B cell (primary cell): ENCODE measurements at regions not wholly inside any gene's neighbourhood (a gene's known extent, or its start where the extent isn't known, plus 50 kb on each side); places are given as distances from the start of the nearest gene placed in this dataset.

ENCODE experiments used
- ATAC-seq: fragments of 200-7000 bp; cut with Tn5 transposase; one replicate; pipeline ENCODE4 v1.10.0; 2021; ENCODE audit warnings: low read depth, mild to moderate bottlenecking, moderate number of reproducible peaks, moderate library complexity
- CTCF ChIA-PET: fragments of 350-600 bp; sonication (Branson Sonifier 250); formaldehyde crosslinking; loops from one replicate; lab custom pipeline; 2021; ENCODE audit warnings: antibody characterized with exemption, inconsistent platforms; lab: Charles Lee
- POLR2A ChIA-PET: fragments of 350-600 bp; sonication (Branson Sonifier 250); formaldehyde crosslinking; loops from one replicate; lab custom pipeline; 2021; ENCODE audit warnings: antibody characterized with exemption; lab: Charles Lee
- DNase-seq: peaks from one replicate; pipeline ENCODE4 v3.0.0; 2013
- H2AFZ ChIP-seq: 2 replicates; pipeline ENCODE4 v1.6.1; 2012; ENCODE audit warnings: mild to moderate bottlenecking, low read depth, low read length; ENCODE audit not compliant: insufficient read depth, poor library complexity, severe bottlenecking
- H3K27ac ChIP-seq, 2 donors: 1 replicate in 1 of 2; 2 replicates in 1 of 2; pipeline ENCODE4 v1.5.1; 2012 to 2013; ENCODE audit warnings: low read length in 2 of 2, mild to moderate bottlenecking in 2 of 2, moderate library complexity in 1 of 2
- H3K27me3 ChIP-seq, 4 experiments: fragments of 200-600 bp in 1 of 4; sonication (generic) in 1 of 4; replicated peaks in 1 of 4; 1 replicate in 2 of 4; 2 replicates in 2 of 4; pipeline versions ENCODE4 v1.6.1 to v1.7.0; 2013 to 2016; ENCODE audit warnings: low read length in 3 of 4, mild to moderate bottlenecking in 2 of 4, mixed read lengths in 1 of 4, moderate library complexity in 1 of 4; ENCODE audit not compliant: insufficient read depth in 4 of 4, control insufficient read depth in 3 of 4; ENCODE audit errors: control extremely low read depth in 1 of 4
- H3K36me3 ChIP-seq, 2 experiments: replicated peaks in 1 of 2; 1 replicate in 1 of 2; 2 replicates in 1 of 2; pipeline versions ENCODE4 v1.6.1 to v1.7.1; 2013; ENCODE audit warnings: low read length in 1 of 2; ENCODE audit not compliant: insufficient read depth in 2 of 2, control insufficient read depth in 1 of 2; ENCODE audit errors: control extremely low read depth in 1 of 2, extremely low read depth in 1 of 2
- H3K4me1 ChIP-seq, 2 donors: fragments of 200-600 bp in 1 of 2; sonication (generic) in 1 of 2; 1 replicate in 1 of 2; 2 replicates in 1 of 2; pipeline versions ENCODE4 v1.5.1 to v1.6.1; 2013 to 2017; ENCODE audit warnings: low read length in 2 of 2; ENCODE audit not compliant: control insufficient read depth in 2 of 2, insufficient read depth in 2 of 2
- H3K4me2 ChIP-seq: replicated peaks from 2 replicates; pipeline ENCODE3; 2012; ENCODE audit warnings: mild to moderate bottlenecking, low read depth, low read length; ENCODE audit not compliant: poor library complexity, severe bottlenecking
- H3K4me3 ChIP-seq, 5 experiments: fragments of 200-600 bp in 1 of 5; sonication (generic) in 1 of 5; 1 replicate in 3 of 5; 2 replicates in 2 of 5; pipeline versions ENCODE4 v1.5.1 to v1.7.0; 2011 to 2016; ENCODE audit warnings: low read length in 4 of 5, mild to moderate bottlenecking in 4 of 5, low read depth in 2 of 5, control low read depth in 1 of 5, moderate library complexity in 1 of 5; ENCODE audit not compliant: insufficient read depth in 1 of 5; ENCODE audit errors: control extremely low read depth in 1 of 5, extremely low read depth in 1 of 5
- H3K79me2 ChIP-seq: fragments of 200-600 bp; sonication (generic); one replicate; pipeline ENCODE4 v1.6.0; 2016; ENCODE audit warnings: low read length; ENCODE audit not compliant: control insufficient read depth, insufficient read depth
- H3K9ac ChIP-seq: fragments of 200-600 bp; sonication (generic); 2 replicates; pipeline ENCODE4 v1.6.1; 2017; ENCODE audit warnings: mild to moderate bottlenecking, low read length, moderate library complexity
- H3K9me3 ChIP-seq, 3 donors: one replicate each; pipeline versions ENCODE4 v1.6.1 to v1.7.1; 2013; ENCODE audit warnings: low read length in 2 of 3; ENCODE audit not compliant: control insufficient read depth in 2 of 3, insufficient read depth in 1 of 3; ENCODE audit errors: control extremely low read depth in 1 of 3
- H4K20me1 ChIP-seq: 2 replicates; pipeline ENCODE4 v1.6.0; 2012; ENCODE audit warnings: mild to moderate bottlenecking, low read length; ENCODE audit not compliant: insufficient read depth, control insufficient read depth, poor library complexity, severe bottlenecking
- H3K27ac Mint-ChIP-seq: one replicate; pipeline ENCODE4 v1.8.0; 2021; ENCODE audit warnings: mixed read lengths
- H3K27me3 Mint-ChIP-seq: one replicate; pipeline ENCODE4 v1.8.0; 2021; ENCODE audit warnings: mixed read lengths
- H3K4me1 Mint-ChIP-seq: one replicate; pipeline ENCODE4 v1.8.0; 2021; ENCODE audit warnings: mixed read lengths
- H3K4me3 Mint-ChIP-seq: one replicate; pipeline ENCODE4 v1.8.0; 2021; ENCODE audit warnings: mixed read lengths
- H3K9me3 Mint-ChIP-seq: one replicate; pipeline ENCODE4 v1.8.0; 2022; ENCODE audit warnings: mixed read lengths; ENCODE audit not compliant: insufficient read depth
- CTCF ChIP-seq: fragments of 200-600 bp; IDR thresholded peaks from one replicate; pipeline ENCODE4 v1.8.0; 2022; ENCODE audit warnings: antibody characterized with exemption, mild to moderate bottlenecking
- EZH2 ChIP-seq: IDR thresholded peaks from 2 replicates; pipeline ENCODE4 v1.6.1; 2012; ENCODE audit warnings: borderline replicate concordance, low read depth, mild to moderate bottlenecking, moderate library complexity, low read length; ENCODE audit not compliant: insufficient read depth, poor library complexity, severe bottlenecking
- WGBS: methylation state at CpG from one replicate; pipeline ENCODE4 v1.1.5; 2013; ENCODE audit warnings: missing lambda C conversion rate; ENCODE audit not compliant: insufficient coverage; 5-methylcytosine and 5-hydroxymethylcytosine counted together
- intact Hi-C: fragments of 100-400 bp; cut with micrococcal nuclease; formaldehyde crosslinking; loops from one replicate; pipeline ENCODE4 v1.10.0; 2022

- ATAC-seq (no peak), DNase-seq (no peak)
- ChIA-PET POLR2A (no interaction called here), CTCF (no interaction called here)
- Histone ChIP-seq H3K79me2 (no peaks in the 10 kb centered on the region), H3K9me3 (no peaks in the 10 kb centered on the region), H4K20me1 (no peaks in the 10 kb centered on the region), H3K36me3 (no peaks in the 10 kb centered on the region), H3K9ac (no peak overlapping the region), H3K4me1 (no peaks in the 10 kb centered on the region), H2AFZ (peak overlapping the region; percentile 46), H3K27me3 (peaks cover 0 to 22% (median 4%) of the 10 kb centered on the region in 4 experiments), H3K27ac (no peak overlapping the region), H3K4me3 (peak overlapping the region in 1 of 5 experiments; percentile 26), H3K4me2 (peak overlapping the region; percentile 57)
- 6% methylated on average over 56 of the region's 83 CpGs for WGBS
- intact Hi-C loops: no loop called here
- peaks cover 34% of the 10 kb centered on the region for H3K27me3 Mint-ChIP-seq
- no peaks in the 10 kb centered on the region for H3K9me3 Mint-ChIP-seq
- H3K27ac Mint-ChIP-seq: no peak overlapping the region
- peaks cover 9% of the 10 kb centered on the region for H3K4me1 Mint-ChIP-seq
- H3K4me3 Mint-ChIP-seq: peak overlapping the region; percentile 64
- TF ChIP-seq EZH2: no peak
- no peak for TF ChIP-seq CTCF
Measured at GRCh38 chr12:115451780-115452736, 768.1 kb upstream of the TBX3 start.

- DNase-seq (no peak), ATAC-seq (no peak)
- Mint-ChIP-seq H3K9me3 (no peaks in the 10 kb centered on the region), H3K27me3 (peaks cover 34% of the 10 kb centered on the region), H3K4me3 (peak overlapping the region; percentile 51), H3K27ac (no peak overlapping the region), H3K4me1 (peaks cover 9% of the 10 kb centered on the region)
- Histone ChIP-seq H3K9ac (no peak overlapping the region), H3K4me1 (no peaks in the 10 kb centered on the region), H3K4me3 (peak overlapping the region in 1 of 5 experiments; percentile 26), H3K79me2 (no peaks in the 10 kb centered on the region), H2AFZ (peak overlapping the region; percentile 42), H3K36me3 (no peaks in the 10 kb centered on the region), H4K20me1 (no peaks in the 10 kb centered on the region), H3K4me2 (peak overlapping the region; percentile 57), H3K27me3 (peaks cover 0 to 22% (median 4%) of the 10 kb centered on the region in 4 experiments), H3K9me3 (no peaks in the 10 kb centered on the region), H3K27ac (no peak overlapping the region)
- intact Hi-C loops: no loop called here
- POLR2A ChIA-PET: no interaction called here
- TF ChIP-seq EZH2 (no peak), CTCF (no peak)
- CTCF ChIA-PET: no interaction called here
- WGBS: 38% methylated on average over 9 of the region's 12 CpGs
Measured at GRCh38 chr12:115451151-115451779, 767.3 kb upstream of the TBX3 start.
